HepG2 (cell line): ENCODE measurements at regions not wholly inside any gene's neighbourhood (a gene's known extent, or its start where the extent isn't known, plus 50 kb on each side); places are given as distances from the start of the nearest gene placed in this dataset.
A peak's percentile ranks its signal among the peaks of the same experiment; 100 is the strongest.
"Not testable (repeated sequence)": the region's sequence is repeated elsewhere in the genome, so short reads cannot be mapped to it uniquely, and the experiment has no call there.

Source experiments
- ATAC-seq: fragments of 200-7000 bp; cut with Tn5 transposase; 3 replicates; pipeline ENCODE4 v1.9.1; 2020; ENCODE audit warnings: mild to moderate bottlenecking, moderate library complexity
- BruUV-seq: library from RNA; stranded (reverse); fragments of 400-500 nt; replicated peaks from 2 replicates; lab custom pipeline; 2021; lab: Mats Ljungman, UMichigan
- CTCF ChIA-PET: fragments of 300-600 bp; formaldehyde crosslinking; extraction: SDS; loops from one replicate; lab custom pipeline; 2021; ENCODE audit warnings: low total read pairs, inconsistent platforms, low intra/inter-chr PET ratio; lab: Yijun Ruan, JAX
- POLR2A ChIA-PET: fragments of 350-600 bp; sonication (Branson Sonifier 250); formaldehyde crosslinking; loops from one replicate; lab custom pipeline; 2020; ENCODE audit warnings: antibody characterized with exemption, inconsistent platforms; lab: Yijun Ruan, JAX
- DNase-seq: peaks from one replicate; pipeline ENCODE4 v3.0.0-alpha.2; 2015; ENCODE audit warnings: low spot score
- FAIRE-seq: peaks from 3 replicates; lab custom pipeline; 2011; peaks lifted over from hg19 to GRCh38; lab: Jason Lieb, UNC
- H2AFZ ChIP-seq: one replicate; pipeline ENCODE4 v1.6.1; 2011; ENCODE audit warnings: low read length, inconsistent platforms
- H3K27ac ChIP-seq: fragments of 300-600 bp; 3 replicates; pipeline ENCODE4 v1.8.0; 2011; ENCODE audit warnings: mixed run types, mild to moderate bottlenecking, mixed read lengths, low read length, inconsistent platforms; ENCODE audit not compliant: insufficient read depth; ENCODE audit errors: extremely low read length
- H3K27me3 ChIP-seq, 2 experiments: fragments of 200-600 bp in 1 of 2; 2 replicates in 1 of 2; 3 replicates in 1 of 2; pipeline versions ENCODE4 v1.6.0 to v1.8.0; 2011; ENCODE audit warnings: low read length in 2 of 2, mild to moderate bottlenecking in 2 of 2, moderate library complexity in 2 of 2, inconsistent platforms in 1 of 2; ENCODE audit not compliant: insufficient read depth in 2 of 2, control insufficient read depth in 1 of 2
- H3K36me3 ChIP-seq, 2 experiments: fragments of 200-600 bp in 1 of 2; replicated peaks in 1 of 2; 2 replicates in 1 of 2; 3 replicates in 1 of 2; pipeline versions ENCODE4 v1.5.1 to v1.8.0; 2011; ENCODE audit warnings: low read length in 2 of 2, inconsistent platforms in 1 of 2; ENCODE audit not compliant: insufficient read depth in 2 of 2, control insufficient read depth in 1 of 2
- H3K4me1 ChIP-seq: 2 replicates; pipeline ENCODE4 v1.5.1; 2012; ENCODE audit warnings: low read length, inconsistent platforms; ENCODE audit not compliant: insufficient read depth
- H3K4me2 ChIP-seq: 2 replicates; pipeline ENCODE4 v1.6.0; 2011; ENCODE audit warnings: low read depth, low read length, inconsistent platforms
- H3K4me3 ChIP-seq, 3 experiments: fragments of 200-600 bp in 1 of 3; sonication (generic), shearing (Covaris generic) in 1 of 3; replicated peaks in 1 of 3; 2 replicates each; pipeline ENCODE4 v1.5.1; 2011 to 2016; ENCODE audit warnings: low read length in 3 of 3, inconsistent platforms in 2 of 3, low read depth in 2 of 3, mild to moderate bottlenecking in 2 of 3, control low read depth in 1 of 3, mixed read lengths in 1 of 3; ENCODE audit not compliant: insufficient read depth in 1 of 3
- H3K79me2 ChIP-seq: one replicate; pipeline ENCODE4 v1.6.1; 2011; ENCODE audit warnings: low read length, inconsistent platforms; ENCODE audit not compliant: insufficient read depth
- H3K9ac ChIP-seq: 2 replicates; pipeline ENCODE4 v1.6.0; 2011; ENCODE audit warnings: mild to moderate bottlenecking, low read depth, low read length, inconsistent platforms; ENCODE audit not compliant: insufficient read depth
- H3K9me3 ChIP-seq: 2 replicates; pipeline ENCODE4 v1.5.1; 2012; ENCODE audit warnings: mild to moderate bottlenecking, low read length
- H4K20me1 ChIP-seq: 2 replicates; pipeline ENCODE4 v1.6.0; 2011; ENCODE audit warnings: inconsistent platforms, mild to moderate bottlenecking, low read length, moderate library complexity; ENCODE audit not compliant: insufficient read depth
- DR1 ChIP-seq: sonication (generic); formaldehyde crosslinking; IDR thresholded peaks from 2 replicates; pipeline ENCODE4 v1.8.0; 2021; ENCODE audit warnings: mild to moderate bottlenecking, missing genetic modification reagents, inconsistent platforms
- FOXK1 ChIP-seq: sonication (generic); formaldehyde crosslinking; IDR thresholded peaks from 2 replicates; pipeline ENCODE4 v1.4.0; 2020; ENCODE audit warnings: low read depth, missing genetic modification reagents, borderline replicate concordance
- FOXP1 ChIP-seq, 2 experiments: fragments of 450-650 bp in 1 of 2; IDR thresholded peaks; 2 replicates each; pipeline ENCODE4 v1.6.1; 2017 to 2018; ENCODE audit warnings: antibody characterized with exemption in 1 of 2
- GATAD2A ChIP-seq: IDR thresholded peaks from 2 replicates; pipeline ENCODE4 v1.6.1; 2016
- RARA ChIP-seq: IDR thresholded peaks from 2 replicates; pipeline ENCODE4 v1.6.1; 2016; ENCODE audit warnings: missing genetic modification reagents, missing compliant biosample characterization
- SOX5 ChIP-seq: IDR thresholded peaks from 2 replicates; pipeline ENCODE4 v1.6.1; 2016; ENCODE audit warnings: borderline replicate concordance
- SRSF4 ChIP-seq: fragments of 200-400 bp; formaldehyde crosslinking; IDR thresholded peaks from one replicate; pipeline ENCODE4 v1.6.1; 2018; ENCODE audit warnings: mild to moderate bottlenecking, low read depth, low read length, moderate library complexity; ENCODE audit not compliant: poor library complexity, severe bottlenecking
- YY1 ChIP-seq: IDR thresholded peaks from 2 replicates; pipeline ENCODE4 v1.6.1; 2011; ENCODE audit warnings: low read length, low read depth, moderate library complexity, mild to moderate bottlenecking; ENCODE audit not compliant: insufficient read depth, insufficient replicate concordance
- ZNF224 ChIP-seq: sonication (generic); formaldehyde crosslinking; IDR thresholded peaks from 2 replicates; pipeline ENCODE4 v1.5.0; 2020; ENCODE audit warnings: mild to moderate bottlenecking, missing genetic modification reagents
- ZNF33B ChIP-seq: sonication (generic); formaldehyde crosslinking; IDR thresholded peaks from 2 replicates; pipeline ENCODE4 v1.5.1; 2020; ENCODE audit warnings: mild to moderate bottlenecking, missing genetic modification reagents
- ZNF616 ChIP-seq: sonication (generic); formaldehyde crosslinking; IDR thresholded peaks from 2 replicates; pipeline ENCODE4 v1.5.0; 2020; ENCODE audit warnings: low read depth, mild to moderate bottlenecking, missing genetic modification reagents
- WGBS: methylation state at CpG from one replicate; pipeline ENCODE4 v1.1.6; 2017; ENCODE audit warnings: low lambda C conversion rate; 5-methylcytosine and 5-hydroxymethylcytosine counted together
- in situ Hi-C: cut with HindIII; loops from 2 replicates; pipeline ENCODE4 v1.10.0; 2017; ENCODE audit warnings: low pct_unique_long_range_greater_than_20kb; ENCODE audit not compliant: extremely low pct_ligation_motif_present
- intact Hi-C: fragments of 100-400 bp; cut with micrococcal nuclease; formaldehyde crosslinking; loops from one replicate; pipeline ENCODE4 v1.10.0; 2022; ENCODE audit not compliant: unreplicated experiment
- TF ChIP-seq, protein P1 (sequence below): sonication (generic); formaldehyde crosslinking; IDR thresholded peaks from 2 replicates; pipeline ENCODE4 v1.4.0; 2020; ENCODE audit warnings: missing genetic modification reagents, mild to moderate bottlenecking, borderline replicate concordance

DNA sequence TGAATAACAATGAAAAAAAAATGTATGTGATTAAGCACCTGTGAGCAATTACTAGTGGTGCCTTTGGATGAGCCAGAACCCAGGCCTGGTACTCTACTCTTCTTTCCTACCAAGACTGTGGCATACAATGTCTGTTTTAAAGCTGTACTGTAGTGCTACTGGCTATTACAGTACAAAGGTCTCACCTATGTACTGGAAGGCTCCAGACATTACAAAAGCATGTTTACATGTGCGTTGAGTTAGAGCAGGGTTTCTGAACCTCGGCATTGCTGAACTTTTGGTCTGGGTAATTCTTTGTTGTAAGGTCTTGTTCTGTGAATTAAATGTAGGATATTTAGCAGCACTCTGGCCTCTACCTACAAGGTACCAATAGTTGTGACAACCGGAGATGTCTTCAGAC is 153.8 kb downstream of the SPATA18 start (continued):
- peak; percentile 70; the same call in 1 of the 2 replicates for TF ChIP-seq FOXK1
- TF ChIP-seq ZNF616 (CRISPR knock-in tag), result no peak
- no peak for TF ChIP-seq DR1
- TF ChIP-seq, protein P1, sequence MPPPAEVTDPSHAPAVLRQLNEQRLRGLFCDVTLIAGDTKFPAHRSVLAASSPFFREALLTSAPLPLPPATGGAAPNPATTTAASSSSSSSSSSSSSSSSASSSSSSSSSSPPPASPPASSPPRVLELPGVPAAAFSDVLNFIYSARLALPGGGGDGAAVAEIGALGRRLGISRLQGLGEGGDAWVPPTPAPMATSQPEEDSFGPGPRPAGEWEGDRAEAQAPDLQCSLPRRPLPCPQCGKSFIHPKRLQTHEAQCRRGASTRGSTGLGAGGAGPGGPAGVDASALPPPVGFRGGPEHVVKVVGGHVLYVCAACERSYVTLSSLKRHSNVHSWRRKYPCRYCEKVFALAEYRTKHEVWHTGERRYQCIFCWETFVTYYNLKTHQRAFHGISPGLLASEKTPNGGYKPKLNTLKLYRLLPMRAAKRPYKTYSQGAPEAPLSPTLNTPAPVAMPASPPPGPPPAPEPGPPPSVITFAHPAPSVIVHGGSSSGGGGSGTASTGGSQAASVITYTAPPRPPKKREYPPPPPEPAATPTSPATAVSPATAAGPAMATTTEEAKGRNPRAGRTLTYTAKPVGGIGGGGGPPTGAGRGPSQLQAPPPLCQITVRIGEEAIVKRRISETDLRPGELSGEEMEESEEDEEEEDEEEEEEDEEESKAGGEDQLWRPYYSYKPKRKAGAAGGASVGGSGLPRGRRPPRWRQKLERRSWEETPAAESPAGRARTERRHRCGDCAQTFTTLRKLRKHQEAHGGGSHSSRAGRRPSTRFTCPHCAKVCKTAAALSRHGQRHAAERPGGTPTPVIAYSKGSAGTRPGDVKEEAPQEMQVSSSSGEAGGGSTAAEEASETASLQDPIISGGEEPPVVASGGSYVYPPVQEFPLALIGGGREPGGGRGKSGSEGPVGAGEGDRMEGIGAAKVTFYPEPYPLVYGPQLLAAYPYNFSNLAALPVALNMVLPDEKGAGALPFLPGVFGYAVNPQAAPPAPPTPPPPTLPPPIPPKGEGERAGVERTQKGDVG (CRISPR knock-in tag), result no peak
- no peak for TF ChIP-seq ZNF33B (CRISPR knock-in tag)
- peak; percentile 50; the same call in 1 of the 2 replicates for TF ChIP-seq RARA (CRISPR knock-in tag)
- no peak for TF ChIP-seq SRSF4
- TF ChIP-seq FOXP1 (IDR thresholded peaks at IDR 0.05), result no peak
- peak; percentile 31; the same call in 1 of the 2 replicates for TF ChIP-seq FOXP1 (CRISPR knock-in tag; IDR thresholded peaks at IDR 0.05)
- TF ChIP-seq GATAD2A, result peak; percentile 30; the same call in 1 of the 2 replicates
- TF ChIP-seq YY1, result no peak
- TF ChIP-seq ZNF224 (CRISPR knock-in tag), result no peak
- peak; percentile 22; the same call in 1 of the 2 replicates for TF ChIP-seq SOX5 (CRISPR knock-in tag)

GRCh38 chr4:52207146-52207545 is 156.0 kb downstream of the SPATA18 start:
- H3K4me1 ChIP-seq, result peaks cover 12% of the 10 kb centered on the region
- H3K27ac ChIP-seq, H3K27me3 ChIP-seq, H3K4me3 ChIP-seq, in situ Hi-C loops, H3K9me3 ChIP-seq, H4K20me1 ChIP-seq, H3K36me3 ChIP-seq, H3K9ac ChIP-seq, CTCF ChIA-PET, BruUV-seq, FAIRE-seq, DNase-seq, H3K79me2 ChIP-seq, intact Hi-C loops, POLR2A ChIA-PET, ATAC-seq, H2AFZ ChIP-seq, H3K4me2 ChIP-seq: not testable (repeated sequence)
- WGBS, result 59% methylated on average over 4 of the region's 4 CpGs
